Thymus (tissue), 11 donors: ENCODE measurements at regions not wholly inside any gene's neighbourhood (a gene's known extent, or its start where the extent isn't known, plus 50 kb on each side); places are given as distances from the start of the nearest gene placed in this dataset.

Experiments
- DNase-seq, 9 donors: peaks; one replicate each; pipeline ENCODE4 v3.0.0-alpha.2; 2013; ENCODE audit warnings: low spot score in 9 of 9, low read depth in 6 of 9, missing footprints in 1 of 9
- H3K27ac ChIP-seq, 2 donors: one replicate each; pipeline ENCODE4 v1.5.1; 2013; ENCODE audit warnings: control low read depth in 1 of 2, low read depth in 1 of 2, low read length in 1 of 2, mild to moderate bottlenecking in 1 of 2, moderate library complexity in 1 of 2
- H3K27me3 ChIP-seq, 2 donors: one replicate each; pipeline ENCODE4 v1.5.1; 2013; ENCODE audit warnings: low read length in 1 of 2; ENCODE audit not compliant: control insufficient read depth in 2 of 2, insufficient read depth in 1 of 2
- H3K36me3 ChIP-seq, 2 donors: one replicate each; pipeline ENCODE4 v1.5.1; 2013; ENCODE audit warnings: low read length in 1 of 2, mild to moderate bottlenecking in 1 of 2, moderate library complexity in 1 of 2; ENCODE audit not compliant: control insufficient read depth in 2 of 2, insufficient read depth in 2 of 2
- H3K4me1 ChIP-seq, 2 donors: one replicate each; pipeline ENCODE4 v1.5.1; 2013; ENCODE audit warnings: low read length in 2 of 2; ENCODE audit not compliant: control insufficient read depth in 2 of 2, insufficient read depth in 2 of 2
- H3K4me3 ChIP-seq, 2 donors: one replicate each; pipeline ENCODE4 v1.5.1; 2013; ENCODE audit warnings: low read length in 2 of 2, control low read depth in 1 of 2, mild to moderate bottlenecking in 1 of 2
- H3K9me3 ChIP-seq, 2 donors: one replicate each; pipeline ENCODE4 v1.5.1; 2013; ENCODE audit warnings: low read length in 1 of 2, mild to moderate bottlenecking in 1 of 2; ENCODE audit not compliant: control insufficient read depth in 2 of 2, insufficient read depth in 1 of 2
- WGBS: extraction: QIAGEN DNeasy Blood & Tissue Kit; methylation state at CpG from one replicate; pipeline ENCODE4 v1.1.7; 2013; 5-methylcytosine and 5-hydroxymethylcytosine counted together
- donor health status: healthy.

GRCh38 chr3:189491831-189492230, 139.4 kb upstream of the TP63 start:
- 94% methylated on average over 4 of the region's 4 CpGs for WGBS
- Histone ChIP-seq H3K27me3 (no peaks in the 10 kb centered on the region), H3K36me3 (no peaks in the 10 kb centered on the region), H3K4me3 (no peak overlapping the region), H3K27ac (no peak overlapping the region), H3K4me1 (no peaks in the 10 kb centered on the region), H3K9me3 (no peaks in the 10 kb centered on the region)
- DNase-seq: no peak

- no peaks in the 10 kb centered on the region for H3K4me1 ChIP-seq
- WGBS: 93% methylated on average over 3 of the region's 3 CpGs
- no peak overlapping the region for H3K4me3 ChIP-seq
- no peaks in the 10 kb centered on the region for H3K9me3 ChIP-seq
- no peaks in the 10 kb centered on the region for H3K36me3 ChIP-seq
- no peak for DNase-seq
- no peaks in the 10 kb centered on the region for H3K27me3 ChIP-seq
- no peak overlapping the region for H3K27ac ChIP-seq
These were observed 137.9 kb upstream of the TP63 start for GRCh38 chr3:189493271-189493670.

DNA sequence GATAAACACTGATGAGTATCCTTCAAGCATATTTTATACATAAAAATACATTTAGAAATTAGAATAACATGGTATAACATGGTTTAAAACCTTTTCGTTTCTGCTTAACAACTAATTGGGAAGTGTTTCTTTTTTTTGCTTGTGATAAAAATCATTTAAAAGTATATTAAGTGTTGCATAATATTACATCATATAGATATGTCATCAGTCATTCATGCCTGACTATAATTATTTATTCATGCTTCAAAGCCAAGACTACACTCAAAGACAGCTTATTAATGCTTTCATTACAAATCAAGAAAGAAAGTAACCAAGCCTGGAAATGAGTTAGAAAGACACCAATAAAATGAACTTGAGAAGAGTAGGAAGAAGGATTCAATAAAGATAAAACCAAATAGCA, 136.6 kb upstream of the TP63 start:
- Histone ChIP-seq H3K36me3 (no peaks in the 10 kb centered on the region), H3K4me3 (no peak overlapping the region), H3K27ac (no peak overlapping the region), H3K9me3 (no peaks in the 10 kb centered on the region), H3K4me1 (no peaks in the 10 kb centered on the region), H3K27me3 (no peaks in the 10 kb centered on the region)
- 98% methylated on average over 1 of the region's 1 CpG for WGBS
- no peak for DNase-seq

DNA sequence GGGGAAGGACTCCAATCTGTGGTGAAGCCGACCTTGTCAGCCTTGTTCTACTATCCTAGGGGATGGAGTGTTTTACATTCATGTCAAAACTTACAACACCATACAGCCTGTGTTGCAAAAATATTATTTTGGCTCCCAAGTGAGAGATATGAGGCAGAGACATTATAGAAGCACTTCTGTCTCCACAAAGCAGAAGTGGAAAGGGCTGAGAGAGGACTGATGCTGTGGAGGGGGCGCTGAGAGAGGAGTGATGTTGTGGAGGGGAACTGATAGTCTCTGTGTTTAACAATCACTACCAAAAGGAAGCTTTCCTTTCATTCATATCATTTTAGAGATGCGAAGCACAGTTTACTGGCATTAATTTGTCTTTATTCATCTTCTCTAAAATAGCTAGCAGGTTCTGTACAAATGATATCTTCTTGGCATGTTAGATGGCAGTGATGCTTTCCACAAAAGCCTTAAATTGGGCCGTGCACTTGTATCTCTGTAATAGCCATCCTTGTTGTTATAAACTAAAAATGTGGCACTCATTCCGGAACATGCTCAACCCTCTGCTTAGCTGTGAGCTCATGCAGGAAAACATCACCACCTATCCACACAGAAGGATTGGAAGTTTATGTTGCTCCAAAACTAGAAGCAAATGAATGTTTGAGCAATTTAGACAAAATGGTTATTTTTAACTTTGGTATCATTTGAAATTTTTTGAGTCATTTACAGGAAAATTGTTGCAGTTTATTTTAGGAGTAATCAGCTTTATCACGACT, 134.6 kb upstream of the TP63 start:
- Histone ChIP-seq H3K4me1 (no peaks in the 10 kb centered on the region), H3K27ac (no peak overlapping the region), H3K36me3 (no peaks in the 10 kb centered on the region), H3K27me3 (no peaks in the 10 kb centered on the region), H3K9me3 (no peaks in the 10 kb centered on the region), H3K4me3 (no peak overlapping the region)
- 92% methylated on average over 6 of the region's 6 CpGs for WGBS
- DNase-seq: no peak

DNA sequence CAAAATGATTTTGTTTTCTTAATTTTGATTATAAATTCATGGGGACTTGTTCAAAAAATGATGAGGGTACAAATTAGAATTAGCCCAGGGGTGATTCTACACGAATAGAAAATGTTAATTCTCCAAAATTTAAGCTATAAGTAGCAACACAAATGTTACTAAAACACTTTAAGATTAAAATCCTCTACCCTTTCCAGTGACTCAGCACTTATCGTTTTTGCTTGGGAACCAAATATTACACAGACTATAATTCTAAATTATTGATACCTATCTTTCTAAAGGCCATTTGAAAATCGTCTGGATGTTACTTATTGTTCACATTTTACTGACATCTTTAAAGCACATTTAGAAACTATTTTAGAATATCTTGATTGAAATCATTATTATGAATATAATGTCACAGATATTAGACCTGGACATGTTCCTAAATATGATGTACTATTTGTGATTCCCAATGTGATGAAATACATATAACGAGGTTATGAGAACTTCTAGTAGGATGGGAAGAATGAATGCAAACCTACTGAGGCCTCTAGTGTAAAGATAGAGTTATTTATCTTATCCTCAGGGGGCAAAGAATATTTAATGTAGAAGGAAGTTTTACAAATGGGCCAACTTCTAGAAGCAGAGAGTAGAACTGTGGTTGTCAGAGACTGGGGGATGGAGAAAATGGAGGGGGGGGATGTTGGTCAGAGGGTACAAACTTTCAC, 132.0 kb upstream of the TP63 start:
- Histone ChIP-seq H3K9me3 (no peaks in the 10 kb centered on the region), H3K4me3 (no peak overlapping the region), H3K36me3 (no peaks in the 10 kb centered on the region), H3K27me3 (no peaks in the 10 kb centered on the region), H3K27ac (no peak overlapping the region), H3K4me1 (no peaks in the 10 kb centered on the region)
- no peak for DNase-seq
- 93% methylated on average over 4 of the region's 4 CpGs for WGBS

DNA sequence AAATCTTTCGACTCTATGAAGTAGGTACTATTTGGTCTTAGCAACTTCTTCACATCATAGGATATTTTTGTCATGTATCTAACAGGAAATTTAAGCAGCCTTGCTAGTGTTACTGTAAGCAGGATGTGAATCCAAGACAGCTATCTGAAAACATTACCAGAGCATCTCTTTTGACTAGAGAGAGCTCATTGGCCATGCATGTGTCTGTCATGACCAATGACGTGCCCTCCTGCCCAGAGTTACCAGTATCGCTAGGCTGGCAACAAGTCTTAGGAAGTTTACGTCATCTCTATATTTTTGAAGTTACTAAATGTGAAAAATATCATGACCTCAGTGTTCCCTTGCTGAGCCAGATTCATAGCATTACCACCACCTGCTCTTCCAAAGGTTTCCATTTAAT, 130.9 kb upstream of the TP63 start:
- no peak overlapping the region for H3K27ac ChIP-seq
- H3K4me1 ChIP-seq: no peaks in the 10 kb centered on the region
- H3K36me3 ChIP-seq: no peaks in the 10 kb centered on the region
- H3K4me3 ChIP-seq: no peak overlapping the region
- DNase-seq: no peak
- WGBS: 96% methylated on average over 4 of the region's 4 CpGs
- H3K9me3 ChIP-seq: no peaks in the 10 kb centered on the region
- no peaks in the 10 kb centered on the region for H3K27me3 ChIP-seq

DNA sequence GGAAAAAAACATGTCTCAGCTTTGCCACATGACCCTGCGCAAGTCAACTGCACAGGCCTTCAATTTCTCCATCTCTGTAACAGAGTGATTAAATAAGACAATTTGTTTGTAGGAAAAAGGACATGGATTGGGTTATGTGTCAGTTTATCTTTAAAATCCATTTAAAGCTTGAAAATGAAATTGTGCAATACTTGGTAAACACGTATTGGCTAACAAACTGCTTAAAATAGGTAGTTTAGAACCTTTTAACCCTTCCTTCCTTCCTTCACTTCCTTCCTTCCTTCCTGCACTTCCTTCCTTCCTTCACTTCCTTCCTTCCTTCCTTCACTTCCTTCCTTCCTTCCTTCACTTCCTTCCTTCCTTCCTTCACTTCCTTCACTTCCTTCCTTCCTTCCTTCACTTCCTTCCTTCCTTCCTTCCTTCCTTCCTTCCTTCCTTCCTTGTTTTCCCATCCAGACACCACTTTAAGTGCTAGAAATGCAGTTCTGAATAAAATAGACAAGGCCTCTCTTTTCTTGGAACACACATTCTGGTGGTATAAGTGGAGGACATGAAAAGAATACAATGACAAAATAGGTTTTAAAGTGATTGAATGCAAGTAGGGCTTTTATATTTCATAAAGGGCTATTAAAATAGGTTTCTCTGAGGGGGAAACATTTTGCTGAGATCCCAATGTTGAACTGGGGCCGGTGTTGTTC, 130.2 kb upstream of the TP63 start:
- WGBS: 93% methylated on average over 3 of the region's 3 CpGs
- Histone ChIP-seq H3K36me3 (no peaks in the 10 kb centered on the region), H3K4me3 (no peak overlapping the region), H3K4me1 (no peaks in the 10 kb centered on the region), H3K27me3 (no peaks in the 10 kb centered on the region), H3K27ac (no peak overlapping the region), H3K9me3 (no peaks in the 10 kb centered on the region)
- DNase-seq: no peak

- no peak overlapping the region for H3K27ac ChIP-seq
- no peaks in the 10 kb centered on the region for H3K9me3 ChIP-seq
- no peak overlapping the region for H3K4me3 ChIP-seq
- WGBS: 97% methylated on average over 4 of the region's 4 CpGs
- H3K27me3 ChIP-seq: no peaks in the 10 kb centered on the region
- no peaks in the 10 kb centered on the region for H3K36me3 ChIP-seq
- DNase-seq: no peak
- H3K4me1 ChIP-seq: no peaks in the 10 kb centered on the region
These were observed 128.9 kb upstream of the TP63 start for GRCh38 chr3:189502256-189502655.

- no peak overlapping the region for H3K27ac ChIP-seq
- DNase-seq: no peak
- H3K4me1 ChIP-seq: no peaks in the 10 kb centered on the region
- H3K27me3 ChIP-seq: no peaks in the 10 kb centered on the region
- H3K36me3 ChIP-seq: no peaks in the 10 kb centered on the region
- WGBS: 75% methylated on average over 2 of the region's 2 CpGs
- no peaks in the 10 kb centered on the region for H3K9me3 ChIP-seq
- H3K4me3 ChIP-seq: no peak overlapping the region
These were observed 128.4 kb upstream of the TP63 start for GRCh38 chr3:189502676-189503257.
